DND-41 (cell line): ENCODE measurements at regions not wholly inside any gene's neighbourhood (a gene's known extent, or its start where the extent isn't known, plus 50 kb on each side); places are given as distances from the start of the nearest gene placed in this dataset.

ENCODE experiments used
- ATAC-seq: fragments of 200-7000 bp; cut with Tn5 transposase; 3 replicates; pipeline ENCODE4 v1.9.1; 2021; ENCODE audit warnings: low read depth; ENCODE audit not compliant: insufficient read depth
- DNase-seq: peaks from one replicate; pipeline ENCODE4 v3.0.0-alpha.2; 2020
- H2AFZ ChIP-seq: 2 replicates; pipeline ENCODE4 v1.6.0; 2012; ENCODE audit warnings: low read depth, low read length
- H3K27ac ChIP-seq: 2 replicates; pipeline ENCODE4 v1.5.1; 2012; ENCODE audit warnings: low read length, inconsistent platforms
- H3K27me3 ChIP-seq: fragments of 200-600 bp; sonication (generic); 2 replicates; pipeline ENCODE4 v1.6.0; 2012; ENCODE audit warnings: low read length, mild to moderate bottlenecking, inconsistent platforms; ENCODE audit not compliant: insufficient read depth, poor library complexity
- H3K36me3 ChIP-seq: 2 replicates; pipeline ENCODE4 v1.5.1; 2012; ENCODE audit warnings: low read length, inconsistent platforms; ENCODE audit not compliant: insufficient read depth
- H3K4me1 ChIP-seq: 2 replicates; pipeline ENCODE4 v1.5.1; 2012; ENCODE audit warnings: mild to moderate bottlenecking, low read length; ENCODE audit not compliant: insufficient read depth
- H3K4me2 ChIP-seq: 2 replicates; pipeline ENCODE4 v1.6.0; 2012; ENCODE audit warnings: mild to moderate bottlenecking, moderate library complexity, low read length, inconsistent platforms; ENCODE audit not compliant: insufficient read depth
- H3K4me3 ChIP-seq, 2 experiments: fragments of 200-600 bp in 1 of 2; shearing (Covaris generic) in 1 of 2; 2 replicates each; pipeline ENCODE4 v1.5.1; 2012 to 2016; ENCODE audit warnings: inconsistent platforms in 2 of 2, low read length in 2 of 2, mild to moderate bottlenecking in 2 of 2, low read depth in 1 of 2, moderate library complexity in 1 of 2
- H3K79me2 ChIP-seq: 2 replicates; pipeline ENCODE4 v1.6.0; 2012; ENCODE audit warnings: low read length, inconsistent platforms; ENCODE audit not compliant: insufficient read depth
- H3K9ac ChIP-seq: 2 replicates; pipeline ENCODE4 v1.6.0; 2012; ENCODE audit warnings: low read depth, mild to moderate bottlenecking, inconsistent platforms, low read length, moderate library complexity
- H3K9me3 ChIP-seq: 2 replicates; pipeline ENCODE4 v1.5.1; 2012; ENCODE audit warnings: low read length, moderate library complexity, mild to moderate bottlenecking, inconsistent platforms; ENCODE audit not compliant: insufficient read depth, severe bottlenecking
- H4K20me1 ChIP-seq: 2 replicates; pipeline ENCODE4 v1.6.0; 2012; ENCODE audit warnings: low read length; ENCODE audit not compliant: insufficient read depth
- CTCF ChIP-seq: IDR thresholded peaks from 2 replicates; pipeline ENCODE4 v1.5.1; 2012; ENCODE audit warnings: borderline replicate concordance, low read length, moderate library complexity, mild to moderate bottlenecking; ENCODE audit not compliant: poor library complexity, severe bottlenecking; ENCODE audit errors: extremely low read depth
- EZH2 ChIP-seq: IDR thresholded peaks from 3 replicates; pipeline ENCODE4 v1.6.1; 2012; ENCODE audit warnings: borderline replicate concordance, low read depth, mild to moderate bottlenecking, moderate library complexity, low read length, inconsistent platforms; ENCODE audit not compliant: severe bottlenecking

GRCh38 chr1:80988926-80989325, 811.8 kb upstream of the ADGRL2 start:
- no peaks in the 10 kb centered on the region for H3K9me3 ChIP-seq
- H4K20me1 ChIP-seq, result no peaks in the 10 kb centered on the region
- no peak overlapping the region for H3K9ac ChIP-seq
- no peaks in the 10 kb centered on the region for H3K79me2 ChIP-seq
- H3K27me3 ChIP-seq, result no peaks in the 10 kb centered on the region
- no peak for ATAC-seq
- no peak for TF ChIP-seq EZH2
- no peak for TF ChIP-seq CTCF
- no peak overlapping the region for H3K4me2 ChIP-seq
- no peak overlapping the region for H3K27ac ChIP-seq
- DNase-seq, result no peak
- no peak overlapping the region for H3K4me3 ChIP-seq
- no peaks in the 10 kb centered on the region for H3K4me1 ChIP-seq
- H3K36me3 ChIP-seq, result no peaks in the 10 kb centered on the region
- H2AFZ ChIP-seq, result no peak overlapping the region

GRCh38 chr1:80987824-80988223, 812.9 kb upstream of the ADGRL2 start:
- no peak for DNase-seq
- Histone ChIP-seq H3K4me2 (no peak overlapping the region), H3K27ac (no peak overlapping the region), H3K27me3 (no peaks in the 10 kb centered on the region), H3K4me3 (no peak overlapping the region), H3K4me1 (no peaks in the 10 kb centered on the region), H3K79me2 (no peaks in the 10 kb centered on the region), H4K20me1 (no peaks in the 10 kb centered on the region), H3K36me3 (no peaks in the 10 kb centered on the region), H3K9ac (no peak overlapping the region), H3K9me3 (no peaks in the 10 kb centered on the region), H2AFZ (no peak overlapping the region)
- no peak for TF ChIP-seq CTCF
- TF ChIP-seq EZH2, result no peak
- ATAC-seq, result no peak

- DNase-seq, result no peak
- Histone ChIP-seq H3K9me3 (no peaks in the 10 kb centered on the region), H3K4me2 (no peak overlapping the region), H3K36me3 (no peaks in the 10 kb centered on the region), H4K20me1 (no peaks in the 10 kb centered on the region), H3K9ac (no peak overlapping the region), H3K27ac (no peak overlapping the region), H3K4me1 (no peaks in the 10 kb centered on the region), H2AFZ (no peak overlapping the region), H3K27me3 (no peaks in the 10 kb centered on the region), H3K4me3 (no peak overlapping the region), H3K79me2 (no peaks in the 10 kb centered on the region)
- ATAC-seq, result no peak
- no peak for TF ChIP-seq CTCF
- TF ChIP-seq EZH2, result no peak
These were observed 813.6 kb upstream of the ADGRL2 start for GRCh38 chr1:80987106-80987505.

GRCh38 chr1:80982831-80983230, 817.9 kb upstream of the ADGRL2 start:
- TF ChIP-seq CTCF (no peak), EZH2 (no peak)
- no peaks in the 10 kb centered on the region for H3K4me1 ChIP-seq
- H3K79me2 ChIP-seq, result no peaks in the 10 kb centered on the region
- no peaks in the 10 kb centered on the region for H3K27me3 ChIP-seq
- H4K20me1 ChIP-seq, result no peaks in the 10 kb centered on the region
- DNase-seq (no peak), ATAC-seq (no peak)
- H3K4me3 ChIP-seq, result no peak overlapping the region
- H3K9ac ChIP-seq, result no peak overlapping the region
- no peak overlapping the region for H2AFZ ChIP-seq
- no peak overlapping the region for H3K4me2 ChIP-seq
- H3K9me3 ChIP-seq, result no peaks in the 10 kb centered on the region
- no peak overlapping the region for H3K27ac ChIP-seq
- H3K36me3 ChIP-seq, result no peaks in the 10 kb centered on the region
